ENCODE measurements at regions not wholly inside any gene's neighbourhood (a gene's known extent, or its start where the extent isn't known, plus 50 kb on each side); places are given as distances from the start of the nearest gene placed in this dataset.

DNA sequence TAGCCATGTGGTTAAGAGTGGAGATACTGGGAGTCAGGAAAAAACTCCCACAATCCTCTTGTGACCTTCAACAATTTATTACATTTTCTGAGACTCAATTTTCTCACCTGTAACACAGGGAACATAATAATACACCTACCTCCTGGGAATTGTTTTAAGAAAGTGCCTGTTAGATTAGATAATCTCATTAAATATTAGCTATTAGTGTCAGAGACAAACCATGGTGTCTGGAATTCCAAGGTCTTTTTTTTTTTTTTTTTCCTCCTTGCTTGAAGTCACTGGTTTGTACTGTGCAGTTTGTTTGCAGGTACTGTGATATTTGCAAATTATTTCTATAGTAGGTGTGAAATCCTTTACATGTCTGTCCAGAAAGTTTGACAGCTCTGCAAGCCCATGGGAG is 806.1 kb downstream of the DNAJB9 start:
- no peak for TF ChIP-seq SUZ12 (IDR thresholded peaks at IDR 0.05; ENCODE audit: extremely low read depth, insufficient read depth, insufficient read length)
- TF ChIP-seq YY1 (IDR thresholded peaks at IDR 0.05; ENCODE audit: insufficient read depth, insufficient read length) = no peak
- TF ChIP-seq ZNF274 (IDR thresholded peaks at IDR 0.05; ENCODE audit: low read depth, low read length) = no peak
